ENCODE measurements at regions not wholly inside any gene's neighbourhood (a gene's known extent, or its start where the extent isn't known, plus 50 kb on each side); places are given as distances from the start of the nearest gene placed in this dataset.

GRCh38 chr11:96969251-96969650, 579.4 kb downstream of the JRKL start:
- CTCF ChIA-PET, result no interaction called here
- Histone ChIP-seq H2BK120ac (ENCODE audit: low read depth, low read length) (no peak overlapping the region), H3K27me3 (ENCODE audit: control insufficient read depth, insufficient read depth, low read length) (no peaks in the 10 kb centered on the region), H4K8ac (ENCODE audit: low read depth in 2 of 2, low read length in 2 of 2) (no peak overlapping the region), H3K18ac (ENCODE audit: low read depth, low read length) (no peak overlapping the region), H3K23ac (ENCODE audit: low read depth, low read length) (no peak overlapping the region), H4K91ac (ENCODE audit: insufficient read depth, low read depth, low read length) (no peak overlapping the region), H2AFZ (replicated peaks; ENCODE audit: low read length, poor library complexity) (no peak overlapping the region), H3K56ac (ENCODE audit: extremely low read depth, insufficient read depth, low read length) (no peak overlapping the region), H2BK20ac (ENCODE audit: low read depth, low read length) (no peak overlapping the region), H3K9ac (ENCODE audit: low read depth, low read length) (no peak overlapping the region), H3K9me1 (ENCODE audit: insufficient read depth, low read length) (no peaks in the 10 kb centered on the region), H3K4me1 (ENCODE audit: control insufficient read depth, insufficient read depth, low read length) (no peaks in the 10 kb centered on the region), H3K4me2 (ENCODE audit: low read depth, low read length) (no peak overlapping the region), H3K4ac (ENCODE audit: low read depth, low read length) (no peak overlapping the region), H2AK9ac (replicated peaks; ENCODE audit: low read depth, low read length, poor library complexity) (no peak overlapping the region), H3K36me3 (ENCODE audit: control insufficient read depth, insufficient read depth, low read length) (no peaks in the 10 kb centered on the region), H2AK5ac (ENCODE audit: low read depth, low read length) (no peak overlapping the region), H4K20me1 (ENCODE audit: insufficient read depth, low read length) (no peaks in the 10 kb centered on the region), H4K5ac (ENCODE audit: low read depth, low read length) (no peak overlapping the region), H2BK15ac (ENCODE audit: low read depth, low read length) (no peak overlapping the region), H3K14ac (replicated peaks; ENCODE audit: low read depth, low read length) (no peak overlapping the region), H3K4me3 (ENCODE audit: insufficient read depth, low read depth, low read length) (no peak overlapping the region), H3K27ac (ENCODE audit: insufficient read depth, low read length) (no peak overlapping the region), H3K9me3 (ENCODE audit: control insufficient read depth, insufficient read depth, low read length) (peaks cover 7% of the 10 kb centered on the region), H3K79me1 (ENCODE audit: low read depth in 1 of 2, low read length in 2 of 2) (no peaks in the 10 kb centered on the region), H2BK5ac (ENCODE audit: low read depth, low read length, poor library complexity, severe bottlenecking) (no peak overlapping the region)
- ATAC-seq (ENCODE audit: low read depth), result no peak
- intact Hi-C loops (cut with micrococcal nuclease), result no loop called here
- no TSS peak for BruUV-seq (replicated peaks)
- in situ Hi-C loops (cut with MboI; ENCODE audit: low sequenced_read_pairs), result no loop called here
- no peak for TF ChIP-seq ELK1 (IDR thresholded peaks at IDR 0.05; ENCODE audit: borderline replicate concordance, low read depth, low read length)
- no peak for TF ChIP-seq FOS (IDR thresholded peaks at IDR 0.05; ENCODE audit: low read depth, low read length)
- TF ChIP-seq POLR2A (IDR thresholded peaks at IDR 0.05; ENCODE audit: low read depth, low read length), result no peak
- TF ChIP-seq SMC3 (IDR thresholded peaks at IDR 0.05; ENCODE audit: low read depth, low read length), result no peak
- no peak for TF ChIP-seq RCOR1 (IDR thresholded peaks at IDR 0.05; ENCODE audit: insufficient replicate concordance, low read length)
- TF ChIP-seq MAZ (IDR thresholded peaks at IDR 0.05; ENCODE audit: borderline replicate concordance, low read depth, low read length), result no peak
- TF ChIP-seq RAD21 (IDR thresholded peaks at IDR 0.05; ENCODE audit: low read length), result no peak
- no peak for TF ChIP-seq RFX5 (IDR thresholded peaks at IDR 0.05; ENCODE audit: low read depth, low read length)
- TF ChIP-seq MAFK (IDR thresholded peaks at IDR 0.05; ENCODE audit: low read depth, low read length), result no peak
- TF ChIP-seq BHLHE40 (IDR thresholded peaks at IDR 0.05; ENCODE audit: low read depth, low read length), result no peak
- no peak for TF ChIP-seq USF2 (IDR thresholded peaks at IDR 0.05; ENCODE audit: low read depth, low read length)
- POLR2A ChIA-PET (ENCODE audit: unreplicated experiment), result no interaction called here
- 0% methylated on average over 1 of the region's 2 CpGs; no CpG with 5 or more reads in 1 of the 2 experiments for WGBS, 2 experiments (ENCODE audit: extremely low coverage in 2 of 2, insufficient read length in 1 of 2)
- dilution Hi-C loops (cut with HindIII; ENCODE audit: low sequenced_read_pairs, unreplicated experiment), result no loop called here
- DNase-seq, result no peak

All from IMR-90 (cell line).